Activated CD8-positive, alpha-beta memory T cell treated with anti-CD3 and anti-CD28 coated beads, Interleukin-2, amount 50 U/mL, for 1 hour (primary cell): ENCODE measurements at regions not wholly inside any gene's neighbourhood (a gene's known extent, or its start where the extent isn't known, plus 50 kb on each side); places are given as distances from the start of the nearest gene placed in this dataset.
"Not testable (repeated sequence)": the region's sequence is repeated elsewhere in the genome, so short reads cannot be mapped to it uniquely, and the experiment has no call there.

Experiments used
- DNase-seq: peaks from one replicate; pipeline ENCODE4 v3.0.0-alpha.2; 2020; ENCODE audit errors: extremely low read depth

DNA sequence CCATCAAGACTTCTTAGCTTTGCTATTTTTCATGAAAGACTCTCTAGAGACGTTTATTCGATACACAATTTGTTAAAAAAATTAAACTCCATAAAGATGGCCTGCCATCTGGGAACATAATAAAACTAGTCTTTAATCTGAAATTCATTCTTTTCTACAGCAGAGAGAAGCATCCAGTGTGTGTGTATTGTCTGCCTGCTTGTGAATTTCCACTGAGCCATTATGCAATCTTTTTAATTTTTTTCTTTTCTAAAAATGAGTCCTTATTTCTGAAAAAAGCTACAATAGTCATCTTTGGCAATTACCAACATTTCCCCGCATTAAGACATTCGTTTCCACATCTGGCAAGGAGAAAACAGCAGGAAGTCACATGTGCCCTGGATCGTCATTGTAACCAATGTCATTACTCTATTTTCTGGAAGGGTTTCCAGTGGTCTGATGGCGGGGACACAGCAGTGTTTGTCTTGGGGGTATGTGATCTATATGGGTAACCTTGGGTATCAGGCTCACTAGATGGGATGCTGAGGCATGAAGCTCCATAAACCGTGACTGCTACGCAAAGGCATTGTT is 263.1 kb downstream of the MSX2 start:
- DNase-seq = no peak

DNA sequence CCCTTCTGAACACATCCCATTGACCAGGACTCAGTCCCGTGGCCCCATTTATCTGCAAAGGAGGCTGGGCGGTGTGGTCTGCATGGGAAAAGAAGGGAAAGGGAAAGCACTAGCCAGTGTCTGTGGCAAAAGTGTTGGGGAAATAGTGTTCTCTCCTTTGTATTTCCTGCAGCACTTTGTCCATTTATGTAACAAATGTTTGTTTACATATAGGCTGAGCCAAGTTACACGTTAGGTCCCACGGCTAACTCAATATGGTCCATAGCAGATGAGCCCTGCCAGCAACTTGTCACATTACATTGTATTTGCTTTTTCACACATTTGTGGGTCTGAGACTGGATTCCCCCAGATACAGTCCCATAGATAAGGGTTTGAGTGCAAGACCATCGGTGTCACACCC is 260.5 kb downstream of the MSX2 start:
- DNase-seq = no peak

DNA sequence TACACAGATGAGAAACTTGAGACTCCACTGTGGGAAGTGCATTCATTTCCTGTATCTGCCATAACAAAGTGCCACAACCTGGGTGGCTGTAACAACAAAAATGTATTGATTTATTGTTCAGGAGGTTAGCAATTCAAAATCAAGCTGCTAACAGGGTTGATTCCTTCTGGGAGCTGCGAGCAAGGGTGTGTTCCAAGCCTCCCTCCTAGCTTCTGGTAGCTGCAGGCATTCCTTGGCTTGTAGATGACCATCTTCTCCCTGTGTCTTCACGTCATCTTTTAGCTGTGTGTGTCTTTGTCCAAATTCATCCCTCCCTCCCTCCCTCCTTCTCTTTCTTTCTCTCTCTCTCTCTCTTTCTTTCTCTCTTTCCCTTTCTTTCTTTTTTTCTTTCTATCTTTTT is 258.1 kb downstream of the MSX2 start:
- no peak for DNase-seq

DNA sequence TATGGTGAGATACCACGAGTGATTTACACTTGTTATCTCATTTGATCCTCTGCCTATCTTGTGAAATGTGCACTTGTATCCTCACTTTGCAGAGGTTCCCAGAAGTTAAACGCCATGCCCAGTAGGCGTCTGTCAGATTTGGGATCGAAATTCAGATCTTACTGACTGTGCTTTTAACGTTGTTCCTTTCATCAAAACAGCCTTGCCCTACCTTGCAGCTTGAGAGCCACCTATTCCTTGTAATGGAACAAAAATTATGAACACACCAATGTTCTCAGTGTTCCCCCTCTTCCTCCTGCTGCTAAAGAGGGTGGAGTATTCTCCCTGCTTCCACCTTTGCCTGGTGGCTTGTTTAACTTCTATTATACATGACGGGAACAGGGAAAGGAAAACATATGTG is 257.0 kb downstream of the MSX2 start:
- no peak for DNase-seq

DNA sequence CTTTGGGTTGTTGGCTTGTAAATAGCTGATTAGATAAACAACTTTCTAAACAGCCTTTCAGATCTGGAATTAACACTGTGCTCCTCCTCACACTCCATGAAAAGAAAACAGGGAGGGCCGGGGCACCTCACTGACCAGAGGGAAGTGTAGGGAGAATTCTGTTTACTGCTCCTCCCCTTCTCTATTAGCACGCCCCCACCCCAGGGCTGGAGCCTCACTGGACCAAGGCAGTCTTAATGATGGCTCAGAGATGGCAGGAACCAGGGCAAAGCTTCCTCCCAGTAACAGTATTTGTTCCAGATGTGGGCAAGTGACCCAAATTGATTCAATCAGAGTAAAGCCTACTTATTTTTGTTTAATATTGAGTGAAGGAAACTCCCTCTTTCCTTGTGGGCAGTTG is 256.6 kb downstream of the MSX2 start:
- no peak for DNase-seq

DNA sequence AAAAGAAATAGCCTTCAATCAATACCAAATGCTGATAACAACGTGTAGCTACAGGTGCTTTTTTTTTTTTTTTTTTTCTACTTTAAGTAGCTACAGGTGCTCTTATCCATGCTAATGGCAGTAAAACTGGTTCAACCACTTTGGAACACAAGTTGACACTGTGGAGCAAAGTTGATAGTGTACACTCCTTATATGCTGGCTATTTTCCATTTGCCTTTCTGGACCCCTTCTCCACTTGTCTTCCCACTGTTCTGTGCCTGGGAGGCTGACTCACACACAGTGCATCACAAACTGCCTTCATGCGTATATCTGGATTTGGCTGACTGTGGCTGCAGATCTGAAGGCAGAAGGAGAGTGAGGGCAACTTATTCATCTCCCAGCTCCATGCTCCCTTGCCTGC is 247.9 kb downstream of the MSX2 start:
- no peak for DNase-seq

DNA sequence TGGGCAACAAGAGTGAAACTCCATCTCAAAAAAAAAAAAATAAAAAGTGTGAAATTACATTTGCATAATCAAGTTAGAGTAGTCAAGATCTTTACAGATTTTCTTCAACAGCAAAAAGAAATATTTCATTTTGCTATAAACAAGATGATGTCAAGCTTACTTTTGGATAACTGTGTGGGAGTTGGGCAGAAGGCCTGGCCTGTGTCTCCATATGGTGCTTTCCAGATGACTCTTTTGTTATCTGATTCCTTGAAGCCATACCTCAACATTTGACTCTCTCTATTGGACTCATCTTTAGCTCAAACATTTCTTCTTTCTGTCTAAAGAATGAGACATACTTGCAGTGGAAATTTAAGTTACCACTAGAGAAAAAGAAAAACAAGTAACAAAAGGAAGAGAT is 246.8 kb downstream of the MSX2 start:
- no peak for DNase-seq

DNA sequence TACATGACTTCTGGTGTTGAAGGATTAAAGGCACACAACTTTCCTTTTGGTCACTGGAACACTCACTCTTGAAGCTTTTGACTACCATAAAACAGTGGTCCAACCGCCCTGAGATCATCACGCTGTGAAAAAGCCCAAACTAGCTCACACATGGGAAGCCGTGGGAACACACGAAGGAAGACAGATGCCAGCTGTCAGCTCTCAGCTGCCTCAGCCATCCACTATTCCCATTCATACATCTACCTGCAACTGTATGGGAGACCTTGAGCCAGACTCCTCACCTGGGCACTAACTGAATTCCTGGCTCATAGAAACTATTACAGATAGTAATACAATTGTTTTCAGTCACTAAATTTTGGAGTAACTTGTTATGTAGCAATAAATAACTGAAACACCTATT is 246.1 kb downstream of the MSX2 start:
- no peak for DNase-seq

DNA sequence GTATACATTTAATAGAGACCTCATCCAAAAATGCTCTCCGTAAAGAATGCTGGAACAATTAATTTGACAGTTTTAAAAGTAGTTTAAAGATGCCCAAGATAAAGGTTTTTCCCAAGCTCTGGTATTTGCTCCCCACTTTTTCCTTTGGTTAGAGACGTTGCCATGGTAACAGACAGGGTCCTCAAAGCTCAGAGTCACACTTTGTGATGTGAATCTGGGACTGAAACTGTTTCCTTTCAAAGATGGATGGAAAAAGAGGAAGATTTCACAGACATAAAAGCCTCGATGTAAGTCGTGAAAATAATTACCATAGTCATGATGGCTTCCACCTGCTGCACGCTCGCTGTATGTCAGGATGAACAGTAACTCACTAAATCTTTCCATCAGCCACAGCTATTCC is 229.5 kb downstream of the MSX2 start:
- no peak for DNase-seq

DNA sequence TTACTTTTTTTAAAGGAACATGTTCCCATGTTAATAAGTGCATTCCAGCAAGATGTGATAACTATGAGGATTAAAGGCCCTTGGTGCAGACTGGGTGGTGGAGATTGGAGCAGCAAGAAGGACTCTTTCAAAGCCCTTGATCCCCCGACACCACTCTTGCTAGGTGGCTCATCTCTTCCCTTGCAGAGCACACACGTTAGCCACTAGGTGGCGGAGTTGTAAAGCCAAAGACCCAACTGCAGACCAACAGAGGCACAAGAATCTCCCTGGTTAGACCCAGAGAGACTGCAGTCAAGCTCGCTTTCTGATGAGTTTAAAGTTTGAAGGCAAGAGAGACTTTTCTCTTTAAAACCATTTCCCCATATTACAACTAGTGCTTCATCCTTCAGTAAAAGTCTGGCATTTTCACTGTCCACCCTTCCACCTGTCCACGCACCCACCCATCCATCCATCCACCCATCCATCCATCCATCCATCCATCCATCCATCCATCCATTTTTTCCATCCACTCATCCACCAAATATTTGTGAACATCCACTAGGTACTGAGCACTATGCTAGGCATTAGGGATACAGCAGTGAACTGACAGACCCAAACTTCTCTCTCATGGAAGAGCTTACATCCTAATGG is 226.9 kb downstream of the MSX2 start:
- no peak for DNase-seq

DNA sequence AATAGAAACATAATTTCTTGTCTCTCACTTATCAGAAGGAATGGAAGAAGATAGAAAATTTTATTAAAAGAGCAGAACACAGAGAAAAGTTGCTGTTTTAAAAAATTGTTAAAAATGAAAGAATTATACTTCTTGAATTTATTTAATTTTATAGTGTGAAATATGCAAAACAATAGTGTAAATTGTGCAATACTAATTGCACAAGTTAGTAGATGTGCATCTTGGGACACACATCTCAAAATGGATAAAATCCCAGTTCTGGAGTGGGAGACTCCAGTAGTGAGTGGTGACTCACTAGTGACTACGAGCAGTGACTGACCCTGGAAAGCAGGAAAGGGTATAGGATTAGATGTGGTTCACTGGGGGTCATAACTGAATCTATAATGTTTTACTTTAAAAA is 223.2 kb downstream of the MSX2 start:
- no peak for DNase-seq

DNA sequence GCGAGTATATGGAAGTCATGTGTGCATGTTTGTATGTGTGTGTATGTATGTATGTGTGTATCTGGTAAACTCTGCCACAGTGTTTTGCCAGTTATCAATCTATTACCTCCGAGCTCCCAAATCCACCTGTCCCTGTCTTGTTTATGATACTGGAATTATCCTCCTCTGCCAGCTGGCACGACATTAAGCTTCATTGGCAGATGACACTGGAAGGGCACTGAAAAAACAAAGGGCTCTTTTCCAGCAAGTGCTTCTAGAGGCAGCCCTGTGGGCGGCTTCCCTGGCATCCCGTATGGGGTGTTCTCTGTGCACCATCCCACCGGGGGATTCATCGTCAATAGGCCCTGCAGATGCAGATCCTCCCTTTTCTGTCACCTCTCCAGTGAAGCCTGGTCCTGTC is 221.5 kb downstream of the MSX2 start:
- DNase-seq = no peak

DNA sequence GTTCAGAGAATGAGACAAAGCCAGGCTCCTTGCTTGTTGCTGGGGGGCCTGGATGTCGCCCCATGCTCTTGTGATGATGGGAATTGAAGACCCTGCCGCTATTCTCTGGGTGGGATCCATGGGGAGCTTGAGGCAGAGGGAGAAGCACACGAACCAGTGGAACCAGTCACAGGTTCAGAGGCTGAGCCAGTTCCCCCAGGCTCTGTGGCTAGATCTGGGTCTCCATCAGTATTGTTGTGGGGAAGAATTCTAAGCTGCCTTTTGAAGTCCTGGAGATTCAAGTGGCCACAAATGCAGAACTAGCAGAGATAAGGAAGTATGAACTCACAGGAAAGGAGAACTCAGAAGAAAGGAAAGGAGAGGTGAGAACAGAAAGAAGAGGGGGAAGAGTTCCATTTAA is 219.4 kb downstream of the MSX2 start:
- DNase-seq = no peak

DNA sequence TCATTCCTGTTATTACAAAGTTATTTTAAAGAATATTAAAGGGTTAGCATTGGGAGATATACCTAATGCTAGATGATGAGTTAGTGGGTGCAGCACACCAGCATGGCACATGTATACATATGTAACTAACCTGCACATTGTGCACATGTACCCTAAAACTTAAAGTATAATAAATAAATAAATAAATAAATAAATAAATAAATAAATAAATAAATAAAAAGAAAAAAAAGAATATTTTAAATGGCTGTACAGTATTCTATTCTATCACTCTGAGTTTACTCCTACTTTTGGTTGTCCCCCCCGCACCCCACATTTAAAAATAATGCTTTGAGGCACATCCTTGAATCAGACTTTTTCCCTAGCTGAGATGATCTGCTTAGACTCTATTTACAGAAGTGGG is 218.6 kb downstream of the MSX2 start:
- not testable (repeated sequence) for DNase-seq

DNA sequence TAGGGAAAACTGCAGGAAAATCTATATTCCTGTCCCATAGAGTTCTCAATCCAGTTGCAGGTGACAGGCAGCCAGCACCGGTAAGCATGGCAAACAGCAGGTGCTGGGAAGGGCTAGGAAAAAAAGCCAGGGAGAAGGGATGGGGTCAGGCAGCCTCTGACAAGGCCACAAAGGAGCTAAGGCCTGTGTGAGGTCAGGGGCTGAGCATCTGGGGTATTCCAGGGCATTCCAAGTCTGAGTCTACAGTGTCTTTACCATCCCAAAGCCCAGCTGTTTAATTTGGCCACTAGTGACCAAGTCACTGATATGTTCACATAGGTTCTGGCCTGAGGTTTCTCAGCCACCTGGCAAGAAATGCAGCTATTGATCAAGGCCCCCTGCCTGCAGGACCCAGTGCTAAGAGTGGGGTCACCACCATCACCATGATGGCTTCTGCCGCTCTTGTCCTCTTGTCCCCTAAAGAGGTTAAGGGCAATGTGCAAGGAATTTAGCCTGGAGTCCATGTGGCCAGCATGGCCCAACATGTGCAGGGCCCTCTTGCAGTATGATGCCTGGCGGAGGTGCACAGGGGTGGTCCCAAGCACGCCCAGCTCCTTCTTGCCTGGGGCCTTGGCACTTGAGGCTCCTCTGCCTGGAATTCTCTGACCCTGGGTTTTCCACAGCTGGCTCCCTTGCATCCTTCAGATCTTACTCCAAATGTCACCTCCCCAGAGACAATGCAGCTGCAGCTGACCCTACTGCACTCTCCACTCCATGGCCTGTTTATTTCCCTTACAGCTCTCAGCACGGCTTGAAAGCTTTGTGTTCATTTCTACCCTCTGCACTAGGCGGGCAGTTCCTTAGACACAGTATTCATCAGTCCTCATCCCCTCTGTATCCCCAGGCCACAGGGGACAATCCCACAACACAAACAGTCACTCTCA is 213.1 kb downstream of the MSX2 start:
- no peak for DNase-seq

DNA sequence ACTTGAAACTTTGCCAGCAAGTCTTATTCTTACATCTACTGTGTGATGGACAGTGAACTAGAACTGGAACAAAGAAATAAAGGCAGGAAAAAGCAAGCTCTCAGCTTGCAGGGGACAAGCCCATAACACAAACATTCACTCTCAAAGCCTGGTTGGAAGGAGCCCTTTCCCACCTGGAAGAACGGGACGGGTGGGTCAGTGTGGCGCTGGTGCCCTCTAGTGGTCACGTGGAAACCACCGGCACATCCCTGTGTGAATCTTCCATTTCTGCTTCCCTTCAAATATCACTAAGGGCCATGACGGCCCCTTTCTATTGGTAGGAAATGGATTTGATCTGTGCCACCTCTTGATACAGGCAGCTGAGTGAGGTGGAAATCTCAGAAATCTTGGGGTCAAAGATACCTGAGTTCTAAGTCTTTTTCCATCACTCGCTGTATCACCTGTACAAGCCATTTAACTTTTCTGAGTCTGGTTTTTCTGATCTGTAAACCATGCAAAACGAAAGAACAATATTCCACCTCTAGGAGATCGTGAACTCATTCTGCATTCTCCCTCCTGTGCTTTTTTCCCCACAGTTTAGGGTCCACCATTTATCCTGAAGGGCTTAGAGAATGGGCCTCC is 211.6 kb downstream of the MSX2 start:
- DNase-seq = no peak

DNA sequence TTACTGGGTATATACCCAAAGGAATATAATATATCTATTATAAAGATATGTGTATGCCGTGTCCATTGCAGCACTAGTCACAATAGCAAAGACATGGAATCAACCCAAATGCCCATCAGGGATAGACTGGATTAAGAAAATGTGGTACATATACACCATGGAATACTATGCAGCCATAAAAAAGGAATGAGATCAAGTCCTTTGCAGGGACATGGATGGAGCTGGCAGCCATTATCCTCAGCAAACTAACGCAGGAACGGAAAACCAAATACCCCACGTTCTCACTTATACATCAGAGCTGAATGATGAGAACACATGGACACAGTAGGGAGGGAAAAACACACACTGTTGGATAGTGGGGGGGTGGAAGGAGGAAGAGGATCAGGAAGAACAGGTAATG is 206.7 kb downstream of the MSX2 start:
- not testable (repeated sequence) for DNase-seq

DNA sequence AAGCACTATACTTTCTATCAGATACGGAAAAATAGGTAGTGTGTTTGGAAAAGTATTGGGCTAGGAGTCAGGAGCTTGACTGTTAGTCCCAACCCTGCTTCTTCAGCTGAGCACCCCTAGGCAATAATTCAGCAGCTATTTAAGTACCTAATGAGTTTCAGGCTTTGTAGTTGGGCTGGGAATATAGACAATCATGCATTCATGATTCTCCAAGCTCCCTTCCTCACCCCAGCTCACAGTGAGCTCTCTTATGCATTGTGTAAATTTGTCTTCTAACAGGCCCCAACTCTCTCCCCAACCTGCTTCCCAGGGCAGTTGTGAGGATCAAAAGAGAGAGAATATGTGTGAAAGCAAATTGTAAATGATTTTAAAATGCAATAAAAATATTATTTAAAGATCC is 201.2 kb downstream of the MSX2 start:
- no peak for DNase-seq

DNA sequence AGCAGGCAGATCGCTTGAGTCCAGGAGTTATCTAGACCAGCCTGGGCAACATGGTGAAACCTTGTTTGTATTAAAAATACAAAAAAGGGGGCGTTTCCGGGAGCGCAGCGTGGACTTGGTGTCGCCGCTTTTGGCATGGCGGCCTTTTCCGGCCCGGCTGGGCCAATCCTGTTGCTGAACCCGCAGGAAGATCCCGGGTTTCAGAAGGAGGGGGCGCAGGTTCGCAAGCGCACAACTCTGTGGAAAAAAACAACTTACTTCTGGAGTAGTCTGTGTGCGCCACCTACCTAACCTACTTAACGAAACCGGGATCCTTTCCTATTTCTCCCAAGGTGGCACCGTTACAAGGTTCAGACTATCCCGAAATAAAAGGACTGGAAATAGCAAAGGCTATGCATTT is 198.6 kb downstream of the MSX2 start:
- DNase-seq = no peak

DNA sequence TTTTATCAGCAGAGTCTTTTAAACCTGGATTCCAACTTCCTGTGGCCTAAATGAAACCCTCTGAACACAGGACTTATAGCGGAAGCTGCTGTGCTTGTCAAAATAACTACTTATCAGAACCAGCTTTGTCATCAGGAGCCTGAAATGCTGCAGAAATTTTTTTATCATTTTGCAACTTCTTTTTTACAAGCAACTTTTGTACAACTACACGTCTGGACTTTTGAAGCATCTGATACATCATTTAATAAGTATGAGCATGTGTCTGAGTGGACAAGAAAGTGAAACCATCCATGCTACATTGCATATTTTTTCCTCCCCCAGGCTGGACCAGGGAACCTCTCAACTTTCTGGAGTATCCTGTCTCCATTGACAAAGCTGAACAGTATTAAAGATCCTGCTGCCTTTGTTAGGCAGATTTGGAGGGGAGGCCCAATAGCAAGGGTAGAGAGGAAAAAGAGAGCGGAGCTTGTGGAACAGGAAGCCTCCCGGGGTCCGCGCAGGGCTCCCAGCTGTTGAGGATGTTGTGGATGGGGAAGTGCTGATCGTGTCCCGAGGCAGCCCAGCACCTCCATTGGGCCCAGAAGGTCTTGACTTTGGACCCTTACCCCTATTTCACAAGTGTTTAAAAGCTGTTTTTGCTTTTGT is 196.6 kb downstream of the MSX2 start:
- no peak for DNase-seq

DNA sequence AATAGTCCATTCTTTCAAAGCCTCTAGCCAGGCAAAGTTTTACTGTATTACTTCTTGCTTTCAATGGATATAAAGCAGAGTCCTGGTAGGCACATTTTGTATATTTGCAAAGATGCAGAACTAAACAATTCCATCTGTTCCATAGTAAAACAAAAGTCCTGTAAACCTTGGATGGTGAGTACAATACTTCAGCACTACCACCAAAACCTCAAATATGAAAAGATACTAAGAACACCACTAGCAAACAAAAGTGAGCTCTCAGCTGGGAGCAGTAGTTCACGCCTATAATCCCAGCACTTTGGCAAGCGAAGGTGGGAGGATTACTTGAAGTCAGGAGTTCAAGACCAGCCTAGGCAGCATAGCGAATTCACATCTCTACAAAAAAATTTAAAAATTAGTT is 195.0 kb downstream of the MSX2 start:
- no peak for DNase-seq

DNA sequence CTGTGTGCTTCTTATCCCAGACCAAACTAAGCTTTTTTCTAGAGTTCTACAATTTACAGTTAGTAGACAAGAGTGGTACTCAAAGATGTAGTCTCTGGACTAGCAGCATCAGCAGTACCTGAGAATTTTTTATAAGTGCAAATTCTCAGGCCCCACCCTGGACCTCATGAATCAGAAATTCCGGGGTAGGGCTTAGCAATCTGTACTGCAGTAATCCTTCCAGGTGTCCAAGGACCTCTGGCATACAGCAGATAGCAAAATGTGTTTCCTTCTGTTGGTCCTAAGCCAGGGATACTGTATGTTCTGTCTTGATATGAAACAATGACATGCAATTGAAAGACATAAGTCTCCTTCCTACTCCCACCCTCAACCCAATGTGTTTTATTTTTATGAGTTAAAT is 194.3 kb downstream of the MSX2 start:
- DNase-seq = no peak
